ENCODE measurements at regions not wholly inside any gene's neighbourhood (a gene's known extent, or its start where the extent isn't known, plus 50 kb on each side); places are given as distances from the start of the nearest gene placed in this dataset.

DNA sequence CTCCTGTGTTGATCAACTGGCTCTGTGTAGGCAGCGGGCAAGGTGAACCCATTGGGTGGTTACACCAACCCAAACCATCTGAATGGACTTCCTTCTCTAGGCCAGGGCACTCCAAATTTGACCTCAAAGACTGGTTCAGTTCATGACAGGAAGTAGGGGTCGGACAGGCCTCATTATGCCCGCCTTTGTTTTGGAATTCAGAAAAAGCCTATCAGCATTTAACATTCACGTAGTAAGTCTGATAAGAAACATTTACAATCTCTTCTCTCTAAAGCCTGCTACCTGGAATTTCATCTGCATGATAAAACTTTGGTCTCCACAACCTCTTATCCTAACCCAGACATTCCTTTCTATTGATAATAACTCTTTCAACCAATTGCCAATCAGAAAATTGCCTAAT lies 97.1 kb upstream of the ETV3 start:
- H3K9me3 Mint-ChIP-seq, result no peaks in the 10 kb centered on the region
- no peaks in the 10 kb centered on the region for H3F3A ChIP-seq (replicated peaks; ENCODE audit: low read depth)

More for the DNA sequence above, 97.1 kb upstream of the ETV3 start:
- Mint-ChIP-seq H3K4me1 (peaks cover 58% of the 10 kb centered on the region), H3K27ac (peak overlapping the region; percentile 38; the same call in 1 of the 2 replicates), H3K36me3 (ENCODE audit: low read depth) (no peaks in the 10 kb centered on the region), H3K27me3 (ENCODE audit: insufficient read depth, low read depth, poor library complexity) (peaks cover 7% of the 10 kb centered on the region), H3K4me3 (no peak overlapping the region)
- DNase-seq (ENCODE audit: low spot score) (no peak), ATAC-seq (no peak)
- Histone ChIP-seq H4K20me1 (replicated peaks; ENCODE audit: insufficient read depth) (no peaks in the 10 kb centered on the region), H3K9me2 (ENCODE audit: insufficient read depth) (peaks cover 13% of the 10 kb centered on the region), H3K36me3 (ENCODE audit: insufficient read depth) (no peaks in the 10 kb centered on the region; the same call in 1 of the 2 replicates), H3K79me2 (replicated peaks; ENCODE audit: insufficient read depth) (no peaks in the 10 kb centered on the region), H3K4me1 (ENCODE audit: insufficient read depth) (peaks cover 59% of the 10 kb centered on the region), H3K27ac (ENCODE audit: low read depth) (no peak overlapping the region), H3K4me3 (no peak overlapping the region), H2AFZ (peak overlapping the region; percentile 67), H3K27me3 (ENCODE audit: insufficient read depth) (no peaks in the 10 kb centered on the region), H3K4me2 (peak overlapping the region; percentile 61)
- no peak for TF ChIP-seq ZNF114 (CRISPR knock-in tag; IDR thresholded peaks at IDR 0.05)
- TF ChIP-seq POLR2AphosphoS5 (IDR thresholded peaks at IDR 0.05; ENCODE audit: low read depth), result no peak
- TF ChIP-seq, protein P1, sequence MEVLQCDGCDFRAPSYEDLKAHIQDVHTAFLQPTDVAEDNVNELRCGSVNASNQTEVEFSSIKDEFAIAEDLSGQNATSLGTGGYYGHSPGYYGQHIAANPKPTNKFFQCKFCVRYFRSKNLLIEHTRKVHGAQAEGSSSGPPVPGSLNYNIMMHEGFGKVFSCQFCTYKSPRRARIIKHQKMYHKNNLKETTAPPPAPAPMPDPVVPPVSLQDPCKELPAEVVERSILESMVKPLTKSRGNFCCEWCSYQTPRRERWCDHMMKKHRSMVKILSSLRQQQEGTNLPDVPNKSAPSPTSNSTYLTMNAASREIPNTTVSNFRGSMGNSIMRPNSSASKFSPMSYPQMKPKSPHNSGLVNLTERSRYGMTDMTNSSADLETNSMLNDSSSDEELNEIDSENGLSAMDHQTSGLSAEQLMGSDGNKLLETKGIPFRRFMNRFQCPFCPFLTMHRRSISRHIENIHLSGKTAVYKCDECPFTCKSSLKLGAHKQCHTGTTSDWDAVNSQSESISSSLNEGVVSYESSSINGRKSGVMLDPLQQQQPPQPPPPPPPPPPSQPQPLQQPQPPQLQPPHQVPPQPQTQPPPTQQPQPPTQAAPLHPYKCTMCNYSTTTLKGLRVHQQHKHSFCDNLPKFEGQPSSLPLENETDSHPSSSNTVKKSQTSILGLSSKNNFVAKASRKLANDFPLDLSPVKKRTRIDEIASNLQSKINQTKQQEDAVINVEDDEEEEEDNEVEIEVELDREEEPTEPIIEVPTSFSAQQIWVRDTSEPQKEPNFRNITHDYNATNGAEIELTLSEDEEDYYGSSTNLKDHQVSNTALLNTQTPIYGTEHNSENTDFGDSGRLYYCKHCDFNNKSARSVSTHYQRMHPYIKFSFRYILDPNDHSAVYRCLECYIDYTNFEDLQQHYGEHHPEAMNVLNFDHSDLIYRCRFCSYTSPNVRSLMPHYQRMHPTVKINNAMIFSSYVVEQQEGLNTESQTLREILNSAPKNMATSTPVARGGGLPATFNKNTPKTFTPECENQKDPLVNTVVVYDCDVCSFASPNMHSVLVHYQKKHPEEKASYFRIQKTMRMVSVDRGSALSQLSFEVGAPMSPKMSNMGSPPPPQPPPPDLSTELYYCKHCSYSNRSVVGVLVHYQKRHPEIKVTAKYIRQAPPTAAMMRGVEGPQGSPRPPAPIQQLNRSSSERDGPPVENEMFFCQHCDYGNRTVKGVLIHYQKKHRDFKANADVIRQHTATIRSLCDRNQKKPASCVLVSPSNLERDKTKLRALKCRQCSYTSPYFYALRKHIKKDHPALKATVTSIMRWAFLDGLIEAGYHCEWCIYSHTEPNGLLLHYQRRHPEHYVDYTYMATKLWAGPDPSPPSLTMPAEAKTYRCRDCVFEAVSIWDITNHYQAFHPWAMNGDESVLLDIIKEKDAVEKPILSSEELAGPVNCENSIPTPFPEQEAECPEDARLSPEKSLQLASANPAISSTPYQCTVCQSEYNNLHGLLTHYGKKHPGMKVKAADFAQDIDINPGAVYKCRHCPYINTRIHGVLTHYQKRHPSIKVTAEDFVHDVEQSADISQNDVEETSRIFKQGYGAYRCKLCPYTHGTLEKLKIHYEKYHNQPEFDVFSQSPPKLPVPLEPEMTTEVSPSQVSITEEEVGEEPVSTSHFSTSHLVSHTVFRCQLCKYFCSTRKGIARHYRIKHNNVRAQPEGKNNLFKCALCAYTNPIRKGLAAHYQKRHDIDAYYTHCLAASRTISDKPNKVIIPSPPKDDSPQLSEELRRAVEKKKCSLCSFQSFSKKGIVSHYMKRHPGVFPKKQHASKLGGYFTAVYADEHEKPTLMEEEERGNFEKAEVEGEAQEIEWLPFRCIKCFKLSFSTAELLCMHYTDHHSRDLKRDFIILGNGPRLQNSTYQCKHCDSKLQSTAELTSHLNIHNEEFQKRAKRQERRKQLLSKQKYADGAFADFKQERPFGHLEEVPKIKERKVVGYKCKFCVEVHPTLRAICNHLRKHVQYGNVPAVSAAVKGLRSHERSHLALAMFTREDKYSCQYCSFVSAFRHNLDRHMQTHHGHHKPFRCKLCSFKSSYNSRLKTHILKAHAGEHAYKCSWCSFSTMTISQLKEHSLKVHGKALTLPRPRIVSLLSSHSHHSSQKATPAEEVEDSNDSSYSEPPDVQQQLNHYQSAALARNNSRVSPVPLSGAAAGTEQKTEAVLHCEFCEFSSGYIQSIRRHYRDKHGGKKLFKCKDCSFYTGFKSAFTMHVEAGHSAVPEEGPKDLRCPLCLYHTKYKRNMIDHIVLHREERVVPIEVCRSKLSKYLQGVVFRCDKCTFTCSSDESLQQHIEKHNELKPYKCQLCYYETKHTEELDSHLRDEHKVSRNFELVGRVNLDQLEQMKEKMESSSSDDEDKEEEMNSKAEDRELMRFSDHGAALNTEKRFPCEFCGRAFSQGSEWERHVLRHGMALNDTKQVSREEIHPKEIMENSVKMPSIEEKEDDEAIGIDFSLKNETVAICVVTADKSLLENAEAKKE (CRISPR knock-in tag; IDR thresholded peaks at IDR 0.05), result no peak
- TF ChIP-seq, protein P2, sequence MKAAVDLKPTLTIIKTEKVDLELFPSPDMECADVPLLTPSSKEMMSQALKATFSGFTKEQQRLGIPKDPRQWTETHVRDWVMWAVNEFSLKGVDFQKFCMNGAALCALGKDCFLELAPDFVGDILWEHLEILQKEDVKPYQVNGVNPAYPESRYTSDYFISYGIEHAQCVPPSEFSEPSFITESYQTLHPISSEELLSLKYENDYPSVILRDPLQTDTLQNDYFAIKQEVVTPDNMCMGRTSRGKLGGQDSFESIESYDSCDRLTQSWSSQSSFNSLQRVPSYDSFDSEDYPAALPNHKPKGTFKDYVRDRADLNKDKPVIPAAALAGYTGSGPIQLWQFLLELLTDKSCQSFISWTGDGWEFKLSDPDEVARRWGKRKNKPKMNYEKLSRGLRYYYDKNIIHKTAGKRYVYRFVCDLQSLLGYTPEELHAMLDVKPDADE (IDR thresholded peaks at IDR 0.05), result no peak
- TF ChIP-seq, protein P3, sequence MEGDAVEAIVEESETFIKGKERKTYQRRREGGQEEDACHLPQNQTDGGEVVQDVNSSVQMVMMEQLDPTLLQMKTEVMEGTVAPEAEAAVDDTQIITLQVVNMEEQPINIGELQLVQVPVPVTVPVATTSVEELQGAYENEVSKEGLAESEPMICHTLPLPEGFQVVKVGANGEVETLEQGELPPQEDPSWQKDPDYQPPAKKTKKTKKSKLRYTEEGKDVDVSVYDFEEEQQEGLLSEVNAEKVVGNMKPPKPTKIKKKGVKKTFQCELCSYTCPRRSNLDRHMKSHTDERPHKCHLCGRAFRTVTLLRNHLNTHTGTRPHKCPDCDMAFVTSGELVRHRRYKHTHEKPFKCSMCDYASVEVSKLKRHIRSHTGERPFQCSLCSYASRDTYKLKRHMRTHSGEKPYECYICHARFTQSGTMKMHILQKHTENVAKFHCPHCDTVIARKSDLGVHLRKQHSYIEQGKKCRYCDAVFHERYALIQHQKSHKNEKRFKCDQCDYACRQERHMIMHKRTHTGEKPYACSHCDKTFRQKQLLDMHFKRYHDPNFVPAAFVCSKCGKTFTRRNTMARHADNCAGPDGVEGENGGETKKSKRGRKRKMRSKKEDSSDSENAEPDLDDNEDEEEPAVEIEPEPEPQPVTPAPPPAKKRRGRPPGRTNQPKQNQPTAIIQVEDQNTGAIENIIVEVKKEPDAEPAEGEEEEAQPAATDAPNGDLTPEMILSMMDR (conservative IDR thresholded peaks at IDR 0.05; ENCODE audit: low read depth in 2 of 2), result no peak
